ENCODE measurements at regions not wholly inside any gene's neighbourhood (a gene's known extent, or its start where the extent isn't known, plus 50 kb on each side); places are given as distances from the start of the nearest gene placed in this dataset.

GRCh38 chr5:28945859-28946258 lies 1907.5 kb upstream of the CDH9 start:
- TF ChIP-seq, protein P1, sequence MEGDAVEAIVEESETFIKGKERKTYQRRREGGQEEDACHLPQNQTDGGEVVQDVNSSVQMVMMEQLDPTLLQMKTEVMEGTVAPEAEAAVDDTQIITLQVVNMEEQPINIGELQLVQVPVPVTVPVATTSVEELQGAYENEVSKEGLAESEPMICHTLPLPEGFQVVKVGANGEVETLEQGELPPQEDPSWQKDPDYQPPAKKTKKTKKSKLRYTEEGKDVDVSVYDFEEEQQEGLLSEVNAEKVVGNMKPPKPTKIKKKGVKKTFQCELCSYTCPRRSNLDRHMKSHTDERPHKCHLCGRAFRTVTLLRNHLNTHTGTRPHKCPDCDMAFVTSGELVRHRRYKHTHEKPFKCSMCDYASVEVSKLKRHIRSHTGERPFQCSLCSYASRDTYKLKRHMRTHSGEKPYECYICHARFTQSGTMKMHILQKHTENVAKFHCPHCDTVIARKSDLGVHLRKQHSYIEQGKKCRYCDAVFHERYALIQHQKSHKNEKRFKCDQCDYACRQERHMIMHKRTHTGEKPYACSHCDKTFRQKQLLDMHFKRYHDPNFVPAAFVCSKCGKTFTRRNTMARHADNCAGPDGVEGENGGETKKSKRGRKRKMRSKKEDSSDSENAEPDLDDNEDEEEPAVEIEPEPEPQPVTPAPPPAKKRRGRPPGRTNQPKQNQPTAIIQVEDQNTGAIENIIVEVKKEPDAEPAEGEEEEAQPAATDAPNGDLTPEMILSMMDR (IDR thresholded peaks at IDR 0.05; ENCODE audit: borderline replicate concordance, extremely low read depth, low read length, poor library complexity, severe bottlenecking): no peak
- no peak for TF ChIP-seq EZH2 (IDR thresholded peaks at IDR 0.05; ENCODE audit: borderline replicate concordance, low read depth, low read length, severe bottlenecking)

Measured in DND-41 (cell line).